Lower leg skin (tissue), 4 donors: ENCODE measurements at regions not wholly inside any gene's neighbourhood (a gene's known extent, or its start where the extent isn't known, plus 50 kb on each side); places are given as distances from the start of the nearest gene placed in this dataset.

Source experiments
- DNase-seq, 2 donors: peaks; one replicate each; pipeline ENCODE4 v3.0.0-alpha.2; 2019; ENCODE audit warnings: low spot score in 2 of 2
- H3K4me3 ChIP-seq: fragments of 200-600 bp; sonication (generic); 2 replicates; pipeline ENCODE4 v1.5.1; 2017; ENCODE audit warnings: mild to moderate bottlenecking, low read depth; ENCODE audit not compliant: poor library complexity, severe bottlenecking
- POLR2A ChIP-seq, 2 donors: fragments of 450-650 bp; IDR thresholded peaks; one replicate each; pipeline ENCODE4 v1.6.1; 2016 to 2017; ENCODE audit warnings: antibody characterized with exemption in 2 of 2, mild to moderate bottlenecking in 1 of 2, moderate library complexity in 1 of 2
- WGBS, 2 donors: methylation state at CpG; one replicate each; pipeline ENCODE4 v1.1.5; 2018; 5-methylcytosine and 5-hydroxymethylcytosine counted together
- intact Hi-C: fragments of 100-400 bp; cut with DNase I; formaldehyde crosslinking; loops from one replicate; pipeline ENCODE4 v1.15.0; 2023; ENCODE audit warnings: low total_unique reads
- TF ChIP-seq, protein P1 (sequence below), 3 donors: fragments of 450-650 bp; IDR thresholded peaks; one replicate each; pipeline ENCODE4 v1.5.1; 2016; ENCODE audit warnings: antibody characterized with exemption in 3 of 3, mild to moderate bottlenecking in 3 of 3, moderate library complexity in 2 of 3

DNA sequence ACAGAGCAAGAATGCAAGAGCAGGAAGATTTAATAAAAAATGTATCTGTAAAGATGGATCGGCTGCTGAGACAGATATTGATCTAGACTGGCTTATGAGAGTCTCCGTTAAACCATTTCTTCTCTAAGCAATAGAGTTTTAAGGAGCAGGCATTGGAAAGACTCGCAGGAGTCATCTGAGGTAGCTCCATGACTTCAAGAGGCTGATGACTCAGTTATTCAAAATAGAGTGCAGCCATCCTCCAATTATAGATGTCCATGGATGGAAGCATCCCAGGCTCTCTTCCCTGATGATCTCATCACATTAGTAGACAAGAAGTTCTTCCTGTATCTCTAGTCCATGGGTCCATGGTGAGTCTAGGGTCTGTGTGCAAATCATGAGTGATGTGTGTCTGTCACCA is 638.3 kb upstream of the TMEM132C start:
- 69 to 76% methylated on average over 3 of the region's 3 CpGs for WGBS, 2 donors
- TF ChIP-seq, protein P1, sequence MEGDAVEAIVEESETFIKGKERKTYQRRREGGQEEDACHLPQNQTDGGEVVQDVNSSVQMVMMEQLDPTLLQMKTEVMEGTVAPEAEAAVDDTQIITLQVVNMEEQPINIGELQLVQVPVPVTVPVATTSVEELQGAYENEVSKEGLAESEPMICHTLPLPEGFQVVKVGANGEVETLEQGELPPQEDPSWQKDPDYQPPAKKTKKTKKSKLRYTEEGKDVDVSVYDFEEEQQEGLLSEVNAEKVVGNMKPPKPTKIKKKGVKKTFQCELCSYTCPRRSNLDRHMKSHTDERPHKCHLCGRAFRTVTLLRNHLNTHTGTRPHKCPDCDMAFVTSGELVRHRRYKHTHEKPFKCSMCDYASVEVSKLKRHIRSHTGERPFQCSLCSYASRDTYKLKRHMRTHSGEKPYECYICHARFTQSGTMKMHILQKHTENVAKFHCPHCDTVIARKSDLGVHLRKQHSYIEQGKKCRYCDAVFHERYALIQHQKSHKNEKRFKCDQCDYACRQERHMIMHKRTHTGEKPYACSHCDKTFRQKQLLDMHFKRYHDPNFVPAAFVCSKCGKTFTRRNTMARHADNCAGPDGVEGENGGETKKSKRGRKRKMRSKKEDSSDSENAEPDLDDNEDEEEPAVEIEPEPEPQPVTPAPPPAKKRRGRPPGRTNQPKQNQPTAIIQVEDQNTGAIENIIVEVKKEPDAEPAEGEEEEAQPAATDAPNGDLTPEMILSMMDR (IDR thresholded peaks at IDR 0.05), result no peak
- TF ChIP-seq POLR2A (IDR thresholded peaks at IDR 0.05), result no peak
- no peak for DNase-seq
- no peak overlapping the region for H3K4me3 ChIP-seq
- intact Hi-C loops, result no loop called here

DNA sequence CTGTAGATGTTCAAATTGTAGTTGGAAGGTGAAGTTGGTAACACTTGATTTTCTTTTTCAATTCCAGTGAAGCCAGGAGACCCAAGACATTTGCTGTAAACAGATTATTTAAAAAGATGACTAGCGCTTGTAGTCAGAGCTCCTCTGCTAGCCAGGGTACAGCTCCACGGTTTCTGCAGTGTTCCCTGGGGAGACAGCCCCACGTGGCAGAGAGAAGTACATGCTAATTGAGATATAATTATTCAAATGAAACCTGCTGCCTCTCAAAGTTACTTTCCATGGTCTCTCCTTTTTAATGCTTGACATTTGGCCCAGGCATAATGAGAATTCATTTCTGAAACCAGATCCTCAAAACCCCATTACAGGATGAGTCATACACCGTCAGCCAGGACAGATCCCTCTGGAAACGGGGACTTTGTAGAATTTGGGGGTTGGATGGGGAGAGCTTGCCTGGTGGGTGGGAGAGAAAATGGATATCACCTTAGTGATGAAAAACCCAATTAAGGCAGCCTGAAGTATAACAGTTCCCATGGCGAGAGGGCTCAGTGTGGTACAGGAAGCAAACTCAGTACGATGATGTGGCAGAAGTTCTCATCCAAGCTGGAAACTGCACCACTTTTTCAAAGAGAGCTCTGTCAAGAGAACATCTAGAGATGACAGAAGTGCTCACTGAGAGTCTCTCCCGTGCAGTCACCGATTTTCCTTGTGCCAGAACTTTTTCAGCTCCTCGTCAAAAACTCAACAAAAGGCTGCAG is 637.7 kb upstream of the TMEM132C start:
- intact Hi-C loops, result no loop called here
- no peak for DNase-seq
- TF ChIP-seq POLR2A (IDR thresholded peaks at IDR 0.05), result no peak
- TF ChIP-seq, protein P1 (IDR thresholded peaks at IDR 0.05), result no peak
- no peak overlapping the region for H3K4me3 ChIP-seq
- 59 to 65% methylated on average over 10 of the region's 10 CpGs for whole genome bisulfite sequencing, 2 donors

DNA sequence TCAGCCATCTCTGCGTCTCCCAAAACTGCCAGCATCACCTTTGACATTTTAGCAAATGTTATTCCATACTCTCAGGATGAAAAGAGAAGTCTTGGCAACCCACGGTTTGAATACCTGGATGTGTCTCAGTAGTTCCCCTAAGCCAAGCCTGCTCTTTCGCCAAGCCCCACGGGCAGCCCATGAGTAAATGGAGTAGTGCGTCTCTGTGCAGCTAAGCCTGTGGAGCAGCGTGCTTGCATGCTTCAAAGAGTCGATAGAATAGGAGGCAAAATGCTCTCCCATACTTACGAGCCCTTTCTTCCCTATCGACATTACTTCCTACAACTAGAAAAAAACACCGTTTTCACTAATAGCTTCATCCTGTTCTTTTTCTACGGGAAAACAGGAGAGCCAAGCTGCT is 634.5 kb upstream of the TMEM132C start:
- DNase-seq, result no peak
- intact Hi-C loops, result no loop called here
- WGBS, 2 donors, result 77 to 82% methylated on average over 11 of the region's 11 CpGs
- H3K4me3 ChIP-seq, result no peak overlapping the region
- TF ChIP-seq POLR2A (IDR thresholded peaks at IDR 0.05), result no peak
- TF ChIP-seq, protein P1 (IDR thresholded peaks at IDR 0.05), result no peak

DNA sequence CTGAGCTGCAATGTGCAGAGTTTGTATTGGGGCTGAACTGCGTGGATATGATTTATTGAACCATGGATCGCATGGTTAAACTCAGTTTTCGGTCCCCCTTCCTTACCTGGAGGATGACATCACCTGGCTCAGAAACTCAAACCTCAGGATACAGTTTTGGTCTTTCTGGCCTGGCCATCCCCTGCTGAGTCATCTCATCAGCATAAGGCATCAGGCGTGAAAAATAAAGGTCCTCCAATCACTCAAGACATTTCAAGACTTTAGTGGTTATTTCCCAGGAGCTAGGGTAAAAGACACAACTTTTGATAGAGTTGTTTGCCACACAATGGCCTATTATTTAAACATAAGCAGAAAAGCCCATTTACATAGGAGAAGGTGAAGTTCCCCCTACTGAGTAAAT is 631.1 kb upstream of the TMEM132C start:
- WGBS, 2 donors, result 90 to 96% methylated on average over 4 of the region's 4 CpGs
- intact Hi-C loops, result no loop called here
- no peak for TF ChIP-seq POLR2A (IDR thresholded peaks at IDR 0.05)
- TF ChIP-seq, protein P1 (IDR thresholded peaks at IDR 0.05), result no peak
- H3K4me3 ChIP-seq, result no peak overlapping the region
- DNase-seq, result no peak

DNA sequence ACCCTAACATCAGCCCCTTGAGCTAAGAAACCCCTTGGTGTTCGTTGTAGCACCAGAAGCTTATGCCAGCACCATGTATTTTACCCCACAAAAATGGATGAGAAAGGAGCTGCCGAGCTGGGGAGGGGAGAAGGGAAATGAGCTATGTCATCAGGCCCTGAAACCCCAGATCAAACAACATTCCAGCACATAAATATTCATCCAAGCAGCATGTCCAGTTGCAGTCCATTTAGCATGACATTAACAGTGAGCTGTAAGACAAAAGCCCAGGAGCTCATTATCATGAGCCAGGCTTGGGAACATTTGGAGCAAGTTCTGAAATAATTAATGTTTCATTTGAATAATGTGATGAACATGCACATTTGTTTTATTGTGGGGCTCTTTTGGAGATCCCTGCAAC is 630.1 kb upstream of the TMEM132C start:
- TF ChIP-seq, protein P1 (IDR thresholded peaks at IDR 0.05), result no peak
- TF ChIP-seq POLR2A (IDR thresholded peaks at IDR 0.05), result no peak
- intact Hi-C loops, result no loop called here
- WGBS, 2 donors, result 38 to 49% methylated on average over 2 of the region's 2 CpGs
- DNase-seq, result no peak
- no peak overlapping the region for H3K4me3 ChIP-seq
